ENCODE measurements at regions not wholly inside any gene's neighbourhood (a gene's known extent, or its start where the extent isn't known, plus 50 kb on each side); places are given as distances from the start of the nearest gene placed in this dataset.

DNA sequence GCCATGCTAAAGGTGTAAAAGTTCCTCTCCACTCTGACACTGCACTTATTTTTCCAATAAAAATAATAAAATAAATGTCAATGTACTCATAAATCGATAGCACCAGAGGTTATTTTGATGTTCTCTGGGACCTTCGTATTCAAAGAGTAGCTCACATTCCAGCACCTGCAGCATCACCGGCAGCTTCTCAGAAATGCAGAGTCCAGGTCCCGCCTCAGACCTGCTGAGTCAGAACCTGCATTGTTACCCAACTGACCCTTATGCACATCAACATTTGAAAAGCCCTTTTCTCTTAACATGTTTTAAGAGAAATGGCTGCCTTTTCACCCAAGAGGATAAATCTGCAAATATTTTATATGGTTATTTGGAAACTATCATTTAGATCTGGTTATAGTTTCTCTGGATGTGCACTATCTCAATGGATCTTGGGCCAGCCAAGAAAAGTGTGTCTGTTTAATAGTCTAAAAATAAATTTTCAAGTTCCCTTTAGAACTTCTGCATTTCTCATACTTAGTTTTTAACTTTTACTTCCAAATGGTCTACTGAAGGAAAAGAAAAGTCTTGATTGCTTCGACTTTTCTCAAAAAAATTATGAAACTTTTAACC lies 216.2 kb upstream of the PRDM1 start:
- no peaks in the 10 kb centered on the region for H3K79me2 ChIP-seq (ENCODE audit: insufficient read depth, low read length)
- in situ Hi-C loops (cut with HindIII; ENCODE audit: extremely low pct_ligation_motif_present, low pct_unique_long_range_greater_than_20kb): no loop called here
- no peaks in the 10 kb centered on the region for H3K36me3 ChIP-seq (replicated peaks in 1 of 2; ENCODE audit: control insufficient read depth in 1 of 2, insufficient read depth in 2 of 2, low read length in 2 of 2)
- H3K27me3 ChIP-seq (ENCODE audit: control insufficient read depth in 1 of 2, insufficient read depth in 2 of 2, low read length in 2 of 2): peaks cover 0 to 10% of the 10 kb centered on the region in 2 experiments; a peak in 1 of 5 replicates
- no peak for ATAC-seq
- POLR2A ChIA-PET: no interaction called here
- no peaks in the 10 kb centered on the region for H4K20me1 ChIP-seq (ENCODE audit: insufficient read depth, low read length)
- no peak overlapping the region for H3K9ac ChIP-seq (ENCODE audit: insufficient read depth, low read depth, low read length)
- no peaks in the 10 kb centered on the region for H3K9me3 ChIP-seq (ENCODE audit: low read length)
- no peak for FAIRE-seq
- BruUV-seq (replicated peaks): no TSS peak
- no peak for DNase-seq (ENCODE audit: low spot score)
- H3K4me1 ChIP-seq (ENCODE audit: insufficient read depth, low read length): no peaks in the 10 kb centered on the region
- CTCF ChIA-PET (ENCODE audit: low intra/inter-chr PET ratio, low total read pairs): no interaction called here
- H3K27ac ChIP-seq (ENCODE audit: extremely low read length, insufficient read depth, low read length): no peak overlapping the region
- no peak overlapping the region for H3K4me2 ChIP-seq (ENCODE audit: low read depth, low read length)
- H3K4me3 ChIP-seq (replicated peaks in 1 of 3; ENCODE audit: insufficient read depth in 1 of 3, low read depth in 2 of 3, low read length in 3 of 3): no peak overlapping the region
- H2AFZ ChIP-seq (ENCODE audit: low read length): no peak overlapping the region
- intact Hi-C loops (cut with micrococcal nuclease; ENCODE audit: unreplicated experiment): no loop called here
- 24% methylated on average over 5 of the region's 5 CpGs for WGBS (ENCODE audit: low lambda C conversion rate)
- TF ChIP-seq ZNF788 (CRISPR knock-in tag; IDR thresholded peaks at IDR 0.05; ENCODE audit: borderline replicate concordance): no peak
- TF ChIP-seq JUNB (CRISPR knock-in tag; IDR thresholded peaks at IDR 0.05; ENCODE audit: borderline replicate concordance): no peak
- TF ChIP-seq, protein P1, sequence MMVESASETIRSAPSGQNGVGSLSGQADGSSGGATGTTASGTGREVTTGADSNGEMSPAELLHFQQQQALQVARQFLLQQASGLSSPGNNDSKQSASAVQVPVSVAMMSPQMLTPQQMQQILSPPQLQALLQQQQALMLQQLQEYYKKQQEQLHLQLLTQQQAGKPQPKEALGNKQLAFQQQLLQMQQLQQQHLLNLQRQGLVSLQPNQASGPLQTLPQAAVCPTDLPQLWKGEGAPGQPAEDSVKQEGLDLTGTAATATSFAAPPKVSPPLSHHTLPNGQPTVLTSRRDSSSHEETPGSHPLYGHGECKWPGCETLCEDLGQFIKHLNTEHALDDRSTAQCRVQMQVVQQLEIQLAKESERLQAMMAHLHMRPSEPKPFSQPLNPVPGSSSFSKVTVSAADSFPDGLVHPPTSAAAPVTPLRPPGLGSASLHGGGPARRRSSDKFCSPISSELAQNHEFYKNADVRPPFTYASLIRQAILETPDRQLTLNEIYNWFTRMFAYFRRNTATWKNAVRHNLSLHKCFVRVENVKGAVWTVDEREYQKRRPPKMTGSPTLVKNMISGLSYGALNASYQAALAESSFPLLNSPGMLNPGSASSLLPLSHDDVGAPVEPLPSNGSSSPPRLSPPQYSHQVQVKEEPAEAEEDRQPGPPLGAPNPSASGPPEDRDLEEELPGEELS (CRISPR knock-in tag; IDR thresholded peaks at IDR 0.05): no peak
- TF ChIP-seq, protein P2, sequence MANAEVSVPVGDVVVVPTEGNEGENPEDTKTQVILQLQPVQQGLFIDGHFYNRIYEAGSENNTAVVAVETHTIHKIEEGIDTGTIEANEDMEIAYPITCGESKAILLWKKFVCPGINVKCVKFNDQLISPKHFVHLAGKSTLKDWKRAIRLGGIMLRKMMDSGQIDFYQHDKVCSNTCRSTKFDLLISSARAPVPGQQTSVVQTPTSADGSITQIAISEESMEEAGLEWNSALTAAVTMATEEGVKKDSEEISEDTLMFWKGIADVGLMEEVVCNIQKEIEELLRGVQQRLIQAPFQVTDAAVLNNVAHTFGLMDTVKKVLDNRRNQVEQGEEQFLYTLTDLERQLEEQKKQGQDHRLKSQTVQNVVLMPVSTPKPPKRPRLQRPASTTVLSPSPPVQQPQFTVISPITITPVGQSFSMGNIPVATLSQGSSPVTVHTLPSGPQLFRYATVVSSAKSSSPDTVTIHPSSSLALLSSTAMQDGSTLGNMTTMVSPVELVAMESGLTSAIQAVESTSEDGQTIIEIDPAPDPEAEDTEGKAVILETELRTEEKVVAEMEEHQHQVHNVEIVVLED (CRISPR knock-in tag; IDR thresholded peaks at IDR 0.05; ENCODE audit: borderline replicate concordance): no peak
- TF ChIP-seq ZFAT (CRISPR knock-in tag; conservative IDR thresholded peaks at IDR 0.05): no peak
- TF ChIP-seq MBD4 (IDR thresholded peaks at IDR 0.05; ENCODE audit: borderline replicate concordance, low read length): no peak
- TF ChIP-seq ZNF496 (CRISPR knock-in tag; IDR thresholded peaks at IDR 0.05; ENCODE audit: insufficient replicate concordance): no peak
